ENCODE measurements at regions not wholly inside any gene's neighbourhood (a gene's known extent, or its start where the extent isn't known, plus 50 kb on each side); places are given as distances from the start of the nearest gene placed in this dataset.

DNA sequence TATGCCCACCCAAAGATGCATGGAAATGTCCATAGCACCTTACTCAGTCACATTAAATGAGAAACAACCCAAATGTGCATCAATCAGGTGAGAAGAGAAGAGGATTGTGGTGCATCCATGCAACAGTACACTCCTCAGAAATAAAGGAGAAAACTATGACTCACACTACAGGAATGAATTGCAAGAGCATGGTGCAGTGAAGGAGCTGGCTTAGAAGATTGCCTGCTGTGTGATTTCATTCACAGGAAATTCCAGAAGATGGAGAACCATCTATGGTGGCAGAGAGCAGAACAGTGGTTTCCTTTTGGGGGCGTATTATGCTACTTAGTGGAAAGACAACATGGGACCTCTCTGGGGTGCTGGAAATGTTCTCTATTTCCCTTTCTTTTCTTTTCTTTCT is 278.6 kb upstream of the AJAP1 start:
- Histone ChIP-seq H3K27ac (no peak overlapping the region), H3K27me3 (no peaks in the 10 kb centered on the region), H3K36me3 (no peaks in the 10 kb centered on the region), H3K4me1 (no peaks in the 10 kb centered on the region), H3K4me3 (no peak overlapping the region), H3K9me3 (no peaks in the 10 kb centered on the region)
- intact Hi-C loops (cut with DNase I; ENCODE audit: low total_unique reads) = no loop called here
- no peak for DNase-seq
- TF ChIP-seq, protein P1, sequence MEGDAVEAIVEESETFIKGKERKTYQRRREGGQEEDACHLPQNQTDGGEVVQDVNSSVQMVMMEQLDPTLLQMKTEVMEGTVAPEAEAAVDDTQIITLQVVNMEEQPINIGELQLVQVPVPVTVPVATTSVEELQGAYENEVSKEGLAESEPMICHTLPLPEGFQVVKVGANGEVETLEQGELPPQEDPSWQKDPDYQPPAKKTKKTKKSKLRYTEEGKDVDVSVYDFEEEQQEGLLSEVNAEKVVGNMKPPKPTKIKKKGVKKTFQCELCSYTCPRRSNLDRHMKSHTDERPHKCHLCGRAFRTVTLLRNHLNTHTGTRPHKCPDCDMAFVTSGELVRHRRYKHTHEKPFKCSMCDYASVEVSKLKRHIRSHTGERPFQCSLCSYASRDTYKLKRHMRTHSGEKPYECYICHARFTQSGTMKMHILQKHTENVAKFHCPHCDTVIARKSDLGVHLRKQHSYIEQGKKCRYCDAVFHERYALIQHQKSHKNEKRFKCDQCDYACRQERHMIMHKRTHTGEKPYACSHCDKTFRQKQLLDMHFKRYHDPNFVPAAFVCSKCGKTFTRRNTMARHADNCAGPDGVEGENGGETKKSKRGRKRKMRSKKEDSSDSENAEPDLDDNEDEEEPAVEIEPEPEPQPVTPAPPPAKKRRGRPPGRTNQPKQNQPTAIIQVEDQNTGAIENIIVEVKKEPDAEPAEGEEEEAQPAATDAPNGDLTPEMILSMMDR (IDR thresholded peaks at IDR 0.05) = no peak

DNA sequence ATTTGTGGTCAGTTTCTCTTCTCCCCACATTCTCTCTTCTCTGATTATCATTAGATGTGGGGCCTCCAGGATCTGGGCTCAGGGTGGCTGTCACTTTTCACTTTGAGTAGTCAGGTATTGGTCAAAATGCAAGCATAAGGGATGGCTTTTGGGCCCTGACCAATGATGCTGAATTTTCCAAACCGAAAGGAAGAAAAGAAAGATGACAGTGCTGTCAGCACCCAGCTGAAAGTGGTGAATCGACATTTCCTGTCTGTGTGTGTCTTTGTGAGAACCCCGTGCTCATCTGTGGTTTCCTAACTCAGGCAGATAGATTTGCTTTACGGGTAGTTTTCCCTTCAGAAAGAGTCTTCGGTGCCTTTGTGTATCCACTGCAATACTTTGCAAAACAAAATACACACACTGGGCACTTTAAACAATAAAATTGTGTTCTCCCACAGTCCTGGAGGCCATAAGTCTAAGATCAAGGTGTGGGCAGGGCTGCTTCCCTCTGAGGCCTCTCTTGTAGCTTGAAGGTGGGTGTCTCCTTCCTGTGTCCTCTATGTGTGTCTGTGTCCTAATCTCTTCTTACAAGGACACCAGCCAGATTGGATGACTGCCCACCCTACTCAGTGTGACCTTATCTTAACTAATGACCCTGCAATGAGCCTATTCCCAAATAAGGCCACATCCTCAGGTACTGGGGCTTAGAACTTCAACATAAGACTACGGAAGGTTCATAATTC is 274.8 kb upstream of the AJAP1 start:
- Histone ChIP-seq H3K9me3 (peaks cover 0 to 13% (median 5%) of the 10 kb centered on the region in 3 donors), H3K4me3 (no peak overlapping the region), H3K27me3 (no peaks in the 10 kb centered on the region), H3K27ac (no peak overlapping the region), H3K36me3 (no peaks in the 10 kb centered on the region), H3K4me1 (no peaks in the 10 kb centered on the region)
- intact Hi-C loops (cut with DNase I; ENCODE audit: low total_unique reads) = no loop called here
- DNase-seq = no peak
- TF ChIP-seq, protein P1 (IDR thresholded peaks at IDR 0.05) = no peak

DNA sequence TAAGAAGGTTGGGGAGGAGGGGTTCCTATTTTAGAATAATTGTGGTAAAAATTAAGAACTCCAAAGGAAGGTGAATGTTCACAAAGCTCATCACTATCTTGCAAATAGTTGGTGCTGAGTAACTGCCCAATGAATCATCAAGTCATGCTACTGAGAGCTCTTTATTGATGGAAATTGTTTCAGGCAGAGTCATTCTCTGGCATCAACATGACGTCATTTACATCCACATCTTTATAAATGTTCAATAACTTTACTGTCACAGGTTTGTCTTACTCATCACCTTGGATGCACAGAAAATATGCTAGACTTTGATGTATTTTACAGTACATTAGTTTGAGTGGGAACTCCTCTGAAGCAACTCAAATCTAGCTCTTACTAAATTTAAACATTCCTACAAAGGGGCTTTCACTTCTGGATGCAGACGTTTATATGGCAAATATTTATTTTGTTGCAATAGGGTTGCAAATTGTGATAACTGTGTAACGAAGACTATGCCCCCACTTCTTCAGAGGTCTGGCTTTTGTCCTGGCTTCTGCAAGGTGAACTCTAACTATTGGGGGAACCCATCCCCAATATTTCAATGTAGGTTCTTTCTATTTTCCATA is 273.7 kb upstream of the AJAP1 start:
- Histone ChIP-seq H3K4me1 (no peaks in the 10 kb centered on the region), H3K27ac (no peak overlapping the region), H3K9me3 (peaks cover 0 to 13% (median 5%) of the 10 kb centered on the region in 3 donors), H3K4me3 (no peak overlapping the region), H3K36me3 (no peaks in the 10 kb centered on the region), H3K27me3 (no peaks in the 10 kb centered on the region)
- intact Hi-C loops (cut with DNase I; ENCODE audit: low total_unique reads) = no loop called here
- TF ChIP-seq, protein P1 (IDR thresholded peaks at IDR 0.05) = no peak
- DNase-seq = no peak

DNA sequence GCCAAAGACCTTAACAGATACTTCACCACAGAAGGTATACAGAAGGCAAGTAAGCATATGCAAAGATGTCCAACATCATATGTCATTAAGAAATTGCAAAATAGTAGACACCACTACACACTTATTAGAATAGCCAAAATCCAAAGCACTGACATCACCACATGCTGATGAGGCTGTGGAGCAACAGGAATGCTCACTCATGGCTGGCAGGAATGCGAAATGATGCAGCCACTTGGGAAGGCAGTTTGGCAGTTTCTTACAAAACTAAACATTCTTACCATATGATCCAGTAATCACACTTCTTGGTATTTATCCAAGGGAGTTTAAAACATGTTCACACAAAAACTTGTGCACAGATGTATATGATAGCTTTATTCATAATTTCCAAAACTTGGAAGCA is 261.2 kb upstream of the AJAP1 start:
- intact Hi-C loops (cut with DNase I; ENCODE audit: low total_unique reads) = no loop called here

DNA sequence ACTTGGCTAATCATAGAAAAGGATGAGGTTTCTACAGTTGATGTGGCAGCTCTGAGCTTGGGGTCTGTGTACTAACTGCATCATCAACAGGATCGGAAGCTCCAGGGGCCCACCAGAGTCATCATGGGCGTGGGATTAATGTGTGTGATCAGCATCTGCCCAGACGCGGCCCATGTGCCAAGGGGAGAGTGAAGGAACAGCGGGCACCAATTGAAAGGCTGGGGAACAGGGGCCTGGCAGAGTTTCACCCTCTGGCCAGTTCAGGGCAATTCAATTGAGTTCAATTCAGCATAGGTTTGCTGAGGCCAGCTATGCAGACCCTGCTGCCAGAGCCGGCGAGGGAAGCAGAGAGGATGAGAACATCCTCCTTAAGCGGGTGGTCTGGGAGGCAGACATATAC is 260.0 kb upstream of the AJAP1 start:
- H3K4me3 ChIP-seq = no peak overlapping the region
- H3K9me3 ChIP-seq = peaks cover 0 to 12% (median 9%) of the 10 kb centered on the region in 3 donors
- H3K36me3 ChIP-seq = no peaks in the 10 kb centered on the region
- intact Hi-C loops (cut with DNase I; ENCODE audit: low total_unique reads) = no loop called here
- H3K27ac ChIP-seq = no peak overlapping the region
- TF ChIP-seq, protein P1 (IDR thresholded peaks at IDR 0.05) = no peak
- peaks cover 0 to 3% of the 10 kb centered on the region in 2 donors for H3K27me3 ChIP-seq
- DNase-seq = no peak
- no peaks in the 10 kb centered on the region for H3K4me1 ChIP-seq

More for the DNA sequence above, 261.2 kb upstream of the AJAP1 start:
- Histone ChIP-seq H3K36me3 (no peaks in the 10 kb centered on the region), H3K27ac (no peak overlapping the region), H3K9me3 (peaks cover 0 to 12% (median 9%) of the 10 kb centered on the region in 3 donors), H3K4me1 (no peaks in the 10 kb centered on the region), H3K27me3 (peaks cover 0 to 3% of the 10 kb centered on the region in 2 donors), H3K4me3 (no peak overlapping the region)
- TF ChIP-seq, protein P1 (IDR thresholded peaks at IDR 0.05) = no peak
- DNase-seq = no peak

All from tibial artery (tissue), 4 donors.